SW 1271 (cell line): ENCODE measurements at regions not wholly inside any gene's neighbourhood (a gene's known extent, or its start where the extent isn't known, plus 50 kb on each side); places are given as distances from the start of the nearest gene placed in this dataset.

Experiments used
- DNase-seq, 2 experiments: peaks; one replicate each; lab custom pipeline; 2025; lab: John Stamatoyannopoulos, UW

- DNase-seq, result no peak
These were observed 267.8 kb downstream of the BCOR start for GRCh38 chrX:39829965-39830364.

- DNase-seq, result no peak
These were observed 267.3 kb downstream of the BCOR start for GRCh38 chrX:39830414-39830813.

DNA sequence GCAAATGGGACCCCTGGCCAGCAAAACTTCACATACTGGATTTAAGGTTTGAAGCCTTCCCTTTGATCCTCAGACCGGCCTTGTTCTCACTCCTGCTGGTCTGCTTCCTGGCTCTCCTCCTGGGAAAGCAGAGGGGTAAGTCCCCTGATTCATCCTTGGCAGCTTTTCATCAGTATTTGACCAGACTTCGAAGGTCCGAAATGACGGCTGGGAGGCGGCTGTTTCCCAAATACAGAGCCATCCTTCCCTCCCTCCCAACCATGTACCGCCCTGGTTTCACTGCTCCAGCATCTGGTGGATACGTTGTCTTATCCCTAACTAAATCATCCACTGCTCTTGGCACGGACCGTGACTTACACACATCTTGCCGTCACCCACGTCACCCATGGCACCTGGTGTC lies 265.5 kb downstream of the BCOR start:
- DNase-seq, result no peak

- DNase-seq, result no peak
These were observed 263.2 kb downstream of the BCOR start for GRCh38 chrX:39834600-39834999.

DNA sequence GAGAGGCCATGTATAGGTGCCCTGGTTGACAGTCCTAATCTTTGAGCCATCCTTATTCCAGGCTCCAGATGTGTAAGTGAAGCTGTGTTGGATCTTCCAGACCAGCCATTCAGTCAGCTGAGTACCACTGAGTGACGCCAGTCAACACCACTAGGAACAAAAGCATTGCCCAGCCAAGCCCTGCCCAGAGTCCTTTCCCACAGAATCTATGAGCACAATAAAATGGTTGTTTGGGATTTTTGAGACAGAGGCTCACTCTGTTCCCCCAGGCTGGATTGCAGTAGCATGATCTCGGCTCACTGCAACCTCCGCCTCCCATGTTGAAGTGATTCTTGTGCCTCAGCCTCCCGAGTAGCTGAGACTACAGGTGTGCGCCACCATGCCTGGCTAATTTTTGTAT lies 262.5 kb downstream of the BCOR start:
- no peak for DNase-seq

GRCh38 chrX:39835776-39836175 lies 262.0 kb downstream of the BCOR start:
- no peak for DNase-seq

- no peak for DNase-seq
These were observed 260.8 kb downstream of the BCOR start for GRCh38 chrX:39836802-39837420.

- DNase-seq, result no peak
These were observed 260.1 kb downstream of the BCOR start for GRCh38 chrX:39837688-39838087.

GRCh38 chrX:39839371-39839770 lies 258.4 kb downstream of the BCOR start:
- DNase-seq, result no peak

DNA sequence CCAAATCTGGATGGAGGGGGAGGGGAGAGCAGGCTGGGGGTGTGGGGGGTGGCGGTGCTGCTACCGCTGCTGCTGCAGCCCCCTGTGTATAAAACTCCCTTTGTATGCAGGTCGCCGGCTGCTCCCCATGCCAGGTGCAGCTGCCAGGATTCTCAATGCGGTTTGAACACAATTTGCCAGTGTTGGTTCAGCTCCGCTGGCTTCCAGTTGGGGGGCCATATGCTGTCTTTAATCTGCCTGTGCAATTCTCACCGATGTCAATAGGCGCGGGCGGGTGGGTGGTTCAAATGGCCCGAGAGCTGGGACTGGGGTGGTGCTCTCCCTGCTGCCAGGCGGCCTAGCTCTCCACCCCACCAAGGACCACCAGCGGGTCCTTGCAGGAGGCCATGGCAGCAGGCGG lies 257.6 kb downstream of the BCOR start:
- DNase-seq, result no peak

DNA sequence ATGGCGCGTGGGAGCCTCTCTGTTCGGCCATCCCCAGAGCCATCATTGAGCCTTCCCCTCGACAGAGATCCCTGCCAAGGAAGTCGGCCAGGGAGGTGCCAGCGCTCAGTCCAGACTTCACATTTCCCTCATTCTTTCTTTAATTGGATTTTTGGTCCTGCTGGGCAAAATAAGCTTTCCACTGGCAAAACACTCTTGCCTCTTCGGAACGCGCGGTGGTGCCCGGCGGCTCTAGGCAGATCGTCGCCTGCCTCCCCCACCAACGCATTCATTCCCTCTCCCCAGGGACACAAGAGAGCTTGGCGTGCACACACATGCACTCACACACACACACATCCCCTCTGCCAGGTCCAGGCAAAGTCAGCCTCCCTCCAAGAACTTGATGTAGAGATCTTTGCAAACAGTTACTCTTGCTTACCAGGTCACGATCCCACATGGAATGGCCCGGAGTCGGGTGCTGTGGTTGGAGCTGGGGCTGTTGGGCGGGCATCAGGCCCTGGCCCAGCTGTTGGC lies 257.1 kb downstream of the BCOR start:
- DNase-seq, result no peak

DNA sequence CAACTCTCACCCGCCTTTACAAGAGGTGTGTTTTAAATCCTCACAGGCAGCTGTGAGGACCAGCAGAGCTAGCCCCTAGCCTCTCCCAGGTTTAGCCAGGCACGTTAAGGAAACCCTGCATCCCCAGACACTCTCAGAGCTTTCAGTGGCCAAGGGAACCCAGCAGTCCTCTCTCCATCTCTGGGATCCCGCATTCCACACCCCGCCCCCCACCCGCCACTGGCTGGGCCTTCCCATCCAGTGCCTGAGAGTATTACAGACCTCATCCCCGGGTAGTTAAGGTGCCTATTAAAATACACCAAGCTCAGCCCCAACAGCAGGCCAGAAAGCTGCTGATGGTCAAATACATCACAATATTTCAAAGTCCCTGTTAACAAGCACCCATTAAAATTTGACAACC lies 256.2 kb downstream of the BCOR start:
- no peak for DNase-seq

- DNase-seq, result no peak
These were observed 255.3 kb downstream of the BCOR start for GRCh38 chrX:39842281-39842973.

DNA sequence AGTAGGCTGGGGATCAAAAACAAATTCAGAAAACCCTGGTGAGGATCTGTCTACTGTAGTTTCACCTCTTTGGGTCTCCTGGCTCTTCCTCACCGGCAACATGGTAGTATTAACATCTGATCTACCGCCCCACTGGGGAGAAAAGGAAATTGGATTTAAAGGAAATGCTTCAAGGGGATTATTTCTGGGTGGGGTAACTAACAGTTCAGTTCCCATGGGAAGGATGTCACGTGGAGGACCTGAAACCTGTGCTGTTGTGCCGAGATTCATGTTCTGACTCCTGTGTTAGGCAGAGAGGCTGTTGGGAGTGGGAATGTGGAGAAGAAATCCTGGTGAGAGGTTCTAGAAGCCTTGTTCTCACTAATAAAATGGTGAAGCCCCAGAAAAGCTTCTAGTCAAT lies 254.4 kb downstream of the BCOR start:
- no peak for DNase-seq

DNA sequence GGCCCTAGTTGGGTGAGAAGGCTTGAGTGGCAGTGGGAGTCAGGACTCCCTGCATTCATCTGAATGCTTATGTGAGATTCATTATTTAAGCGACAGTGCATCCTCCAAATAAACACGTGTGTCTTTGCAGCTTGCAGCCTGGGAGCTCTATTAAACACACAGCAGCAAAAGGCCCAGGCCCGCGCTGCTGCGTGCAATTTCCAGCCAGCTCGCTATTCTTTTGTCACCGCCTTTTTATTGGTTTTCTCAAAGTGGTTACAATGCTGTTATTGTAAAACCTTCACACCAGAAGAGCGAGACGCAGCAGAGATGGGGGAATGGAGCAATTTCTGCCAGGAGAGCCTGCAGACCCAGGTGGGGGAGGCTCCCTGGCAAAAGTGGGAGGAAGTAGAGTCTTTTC lies 252.5 kb downstream of the BCOR start:
- no peak for DNase-seq

- no peak for DNase-seq
These were observed 251.3 kb downstream of the BCOR start for GRCh38 chrX:39846460-39846859.

DNA sequence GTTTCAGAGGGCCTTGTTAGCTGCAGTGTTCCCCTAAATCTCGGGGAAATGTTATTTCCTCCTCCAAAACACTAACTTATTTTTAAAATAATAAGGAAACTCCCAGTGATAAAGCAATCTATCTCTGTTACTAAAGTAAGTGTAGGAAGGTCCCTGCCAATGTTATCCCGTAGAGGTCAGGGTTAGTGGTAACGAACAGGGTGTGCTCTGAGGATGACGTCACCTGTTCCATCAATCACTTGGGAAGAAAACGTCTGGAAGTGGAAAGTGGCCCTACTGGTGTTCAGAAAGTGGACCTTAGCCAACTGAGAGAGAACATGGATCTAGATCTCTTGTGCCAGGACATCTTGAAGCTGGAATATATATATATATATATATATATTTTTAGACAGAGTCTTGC lies 249.5 kb downstream of the BCOR start:
- DNase-seq, result no peak

DNA sequence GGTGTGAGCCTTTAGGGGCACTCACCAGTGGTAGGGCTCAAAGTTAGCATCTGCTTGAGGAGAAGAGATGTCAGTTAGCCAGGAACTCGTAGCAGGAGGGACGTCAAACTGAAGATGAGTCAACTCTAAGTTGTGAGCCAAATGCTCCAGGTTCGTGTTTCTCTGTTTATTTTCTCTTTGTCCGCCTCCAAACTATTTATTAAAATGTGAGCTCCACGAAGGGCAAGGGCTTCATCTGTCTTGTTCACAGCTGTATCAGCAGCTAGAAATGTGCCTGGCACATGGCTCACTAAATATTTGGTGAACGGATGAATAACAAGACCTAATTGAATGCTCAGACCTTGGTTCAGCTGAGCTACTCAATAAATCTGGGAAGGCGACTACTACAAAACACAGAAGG lies 248.9 kb downstream of the BCOR start:
- DNase-seq, result no peak

DNA sequence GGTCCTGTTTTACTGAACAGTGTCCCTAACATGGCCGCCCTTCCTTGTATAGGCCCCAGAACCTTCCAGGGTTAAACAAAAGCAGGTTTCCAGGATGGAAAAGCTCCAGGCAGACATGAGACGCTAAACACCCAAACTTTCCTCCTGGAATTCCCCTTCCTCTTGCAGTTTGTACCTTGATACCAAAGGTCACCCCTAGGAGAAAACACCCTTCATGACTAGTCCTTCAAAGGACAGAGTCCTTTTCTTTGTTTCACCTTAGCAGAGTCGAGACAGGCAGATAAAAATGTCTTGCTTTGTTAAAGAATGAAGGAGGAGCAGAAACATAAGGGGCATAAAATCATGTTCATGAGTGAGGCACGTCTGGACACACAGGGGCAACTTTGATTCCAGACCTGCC lies 247.5 kb downstream of the BCOR start:
- no peak for DNase-seq

GRCh38 chrX:39850630-39851152 lies 247.1 kb downstream of the BCOR start:
- no peak for DNase-seq

DNA sequence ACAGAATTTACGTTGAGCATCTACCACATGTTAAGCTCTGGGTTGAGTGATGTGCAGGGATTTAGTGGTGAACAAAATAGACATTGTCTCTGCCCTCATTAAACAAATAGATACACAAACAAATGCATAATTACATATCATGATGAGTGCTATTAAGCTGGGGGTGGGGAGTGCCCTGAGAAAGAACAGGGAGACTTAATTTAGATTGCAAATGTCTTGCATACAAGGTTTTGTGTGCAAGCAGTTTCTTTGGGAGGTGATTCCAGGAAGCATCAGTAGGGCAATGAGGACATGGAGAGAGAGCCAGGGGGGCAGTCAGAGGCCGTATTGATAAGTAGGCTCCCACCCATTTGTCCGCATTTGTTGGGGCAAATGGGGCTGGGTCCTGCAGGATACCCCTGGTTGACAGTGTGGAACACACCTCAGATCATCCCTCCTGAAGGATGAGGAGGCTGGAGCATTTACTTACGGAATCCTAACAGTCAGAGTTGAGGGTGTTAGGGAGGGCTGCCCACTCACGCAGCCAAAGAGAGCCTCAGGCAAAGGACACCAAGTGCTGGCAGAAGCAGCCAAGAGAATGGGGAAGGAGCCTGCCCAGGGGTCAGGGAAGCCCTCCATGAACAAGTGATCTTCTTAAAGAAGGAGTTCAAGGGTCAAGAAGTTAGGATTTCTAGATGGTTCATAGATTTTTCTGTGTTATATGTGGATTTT lies 245.9 kb downstream of the BCOR start:
- no peak for DNase-seq

GRCh38 chrX:39852491-39852890 lies 245.3 kb downstream of the BCOR start:
- DNase-seq, result no peak

DNA sequence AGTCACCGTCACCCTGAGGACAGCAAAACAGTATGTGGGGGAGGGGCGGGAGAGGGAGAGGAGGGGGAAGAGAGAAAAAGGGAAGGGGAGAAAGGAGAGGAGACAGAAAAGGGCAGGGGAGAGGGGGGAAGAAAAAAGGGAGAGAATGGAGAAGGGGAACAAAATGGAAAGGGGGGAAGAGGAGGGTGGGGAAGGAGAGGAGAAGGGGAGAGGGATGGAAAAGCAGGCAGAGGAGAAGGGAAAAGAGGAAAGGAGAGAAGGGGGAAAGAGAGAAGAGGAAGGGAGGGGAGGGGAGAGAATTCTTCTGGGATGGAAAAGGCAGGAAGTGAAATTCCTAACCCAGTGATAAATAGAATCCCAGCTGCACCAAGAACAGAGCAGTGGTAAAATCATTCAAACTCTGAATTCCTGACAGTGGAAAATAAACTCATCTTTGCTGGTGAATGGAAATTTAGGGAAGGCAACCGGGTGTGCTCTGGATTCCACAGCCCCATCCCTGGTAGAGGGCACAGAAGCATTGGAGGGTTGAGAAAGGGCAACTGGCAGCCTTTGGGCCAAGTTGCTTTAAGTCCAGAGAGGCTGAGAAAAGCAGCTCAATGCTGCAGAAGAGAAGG lies 244.2 kb downstream of the BCOR start:
- DNase-seq, result no peak
